ENCODE measurements at regions not wholly inside any gene's neighbourhood (a gene's known extent, or its start where the extent isn't known, plus 50 kb on each side); places are given as distances from the start of the nearest gene placed in this dataset.
"Not testable (repeated sequence)": the region's sequence is repeated elsewhere in the genome, so short reads cannot be mapped to it uniquely, and the experiment has no call there.

- in situ Hi-C loops (cut with MboI; ENCODE audit: low sequenced_read_pairs, unreplicated experiment) = no loop called here
- no peak for DNase-seq (ENCODE audit: low spot score)
- TF ChIP-seq CTCF (IDR thresholded peaks at IDR 0.05; ENCODE audit: borderline replicate concordance, control extremely low read depth, extremely low read depth, insufficient read depth, missing control alignments) = no peak
Observed at GRCh38 chr4:138797646-138798045, 217.9 kb upstream of the NOCT start.

DNA sequence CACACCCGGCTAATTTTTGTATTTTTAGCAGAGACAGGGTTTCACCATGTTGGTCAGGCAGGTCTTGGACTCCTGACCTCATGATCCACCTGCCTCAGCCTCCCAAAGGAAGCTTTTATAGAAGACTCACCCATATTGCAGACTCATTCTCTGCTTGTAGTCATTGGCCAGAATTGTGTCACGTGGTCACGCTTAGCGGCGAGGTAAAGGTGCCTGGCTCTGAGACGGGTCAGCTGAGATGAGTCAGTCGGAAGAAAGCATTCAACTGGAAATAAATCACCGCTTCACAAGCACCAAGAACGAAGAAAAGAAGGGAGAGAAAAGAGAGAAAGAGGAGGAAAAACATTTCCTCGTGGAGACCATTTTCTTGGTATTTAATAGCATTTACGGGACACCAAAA, 218.8 kb upstream of the NOCT start:
- in situ Hi-C loops (cut with MboI; ENCODE audit: low sequenced_read_pairs, unreplicated experiment) = no loop called here
- DNase-seq (ENCODE audit: low spot score) = no peak
- TF ChIP-seq CTCF (IDR thresholded peaks at IDR 0.05; ENCODE audit: borderline replicate concordance, control extremely low read depth, extremely low read depth, insufficient read depth, missing control alignments) = no peak

- DNase-seq (ENCODE audit: low spot score) = no peak
- in situ Hi-C loops (cut with MboI; ENCODE audit: low sequenced_read_pairs, unreplicated experiment) = no loop called here
- TF ChIP-seq CTCF (IDR thresholded peaks at IDR 0.05; ENCODE audit: borderline replicate concordance, control extremely low read depth, extremely low read depth, insufficient read depth, missing control alignments) = no peak
Observed at GRCh38 chr4:138790706-138791340, 224.8 kb upstream of the NOCT start.

DNA sequence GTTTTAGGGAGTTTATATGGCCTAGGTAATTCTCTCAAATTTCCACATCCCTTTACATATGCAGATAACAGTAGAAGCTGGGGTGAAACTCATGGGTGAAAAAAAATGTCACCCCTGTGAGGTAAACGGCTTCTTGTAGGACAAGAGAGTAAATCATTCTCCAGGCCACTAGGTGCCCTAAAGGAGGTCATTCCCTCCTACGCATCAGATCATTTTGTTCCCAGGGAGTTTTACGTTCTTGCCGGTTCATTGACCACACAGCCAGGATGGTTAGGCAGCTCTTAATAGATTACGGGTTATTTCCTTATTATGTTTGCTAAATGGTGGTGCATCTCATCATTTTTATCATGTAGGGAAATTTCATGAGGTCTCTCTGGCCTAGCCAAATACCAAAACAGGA, 225.8 kb upstream of the NOCT start:
- DNase-seq (ENCODE audit: low spot score) = no peak
- in situ Hi-C loops (cut with MboI; ENCODE audit: low sequenced_read_pairs, unreplicated experiment) = no loop called here
- no peak for TF ChIP-seq CTCF (IDR thresholded peaks at IDR 0.05; ENCODE audit: borderline replicate concordance, control extremely low read depth, extremely low read depth, insufficient read depth, missing control alignments)

- no peak for DNase-seq (ENCODE audit: low spot score)
- no peak for TF ChIP-seq CTCF (IDR thresholded peaks at IDR 0.05; ENCODE audit: borderline replicate concordance, control extremely low read depth, extremely low read depth, insufficient read depth, missing control alignments)
- in situ Hi-C loops (cut with MboI; ENCODE audit: low sequenced_read_pairs, unreplicated experiment) = no loop called here
Observed at GRCh38 chr4:138788857-138789256, 226.7 kb upstream of the NOCT start.

- in situ Hi-C loops (cut with MboI; ENCODE audit: low sequenced_read_pairs, unreplicated experiment) = no loop called here
- no peak for TF ChIP-seq CTCF (IDR thresholded peaks at IDR 0.05; ENCODE audit: borderline replicate concordance, control extremely low read depth, extremely low read depth, insufficient read depth, missing control alignments)
- DNase-seq (ENCODE audit: low spot score) = no peak
Observed at GRCh38 chr4:138788267-138788790, 227.3 kb upstream of the NOCT start.

GRCh38 chr4:138779761-138780160, 235.8 kb upstream of the NOCT start:
- DNase-seq (ENCODE audit: low spot score); in situ Hi-C loops (cut with MboI; ENCODE audit: low sequenced_read_pairs, unreplicated experiment): not testable (repeated sequence)

All from GM13976 (cell line).